ENCODE measurements at regions not wholly inside any gene's neighbourhood (a gene's known extent, or its start where the extent isn't known, plus 50 kb on each side); places are given as distances from the start of the nearest gene placed in this dataset.
A peak's percentile ranks its signal among the peaks of the same experiment; 100 is the strongest.

- Mint-ChIP-seq H3K4me3 (no peak overlapping the region), H3K27ac (no peak overlapping the region), H3K4me1 (no peaks in the 10 kb centered on the region), H3K9me3 (peaks cover 0 to 7% (median 2%) of the 10 kb centered on the region in 3 donors), H3K27me3 (peaks cover 4% of the 10 kb centered on the region), H3K36me3 (no peaks in the 10 kb centered on the region)
These were observed 269.4 kb downstream of the CRLF2 start for GRCh38 chrX:943035-943434.

GRCh38 chrX:940691-941090 is 271.8 kb downstream of the CRLF2 start:
- peaks cover 7% of the 10 kb centered on the region for H3K27me3 Mint-ChIP-seq
- no peaks in the 10 kb centered on the region for H3K9me3 Mint-ChIP-seq
- H3K36me3 Mint-ChIP-seq, result no peaks in the 10 kb centered on the region
- H3K27ac Mint-ChIP-seq, result no peak overlapping the region
- H3K4me1 Mint-ChIP-seq, result no peaks in the 10 kb centered on the region
- H3K4me3 Mint-ChIP-seq, result no peak overlapping the region

GRCh38 chrX:936979-937769 is 275.3 kb downstream of the CRLF2 start:
- no peaks in the 10 kb centered on the region for H3K4me1 Mint-ChIP-seq
- H3K27ac Mint-ChIP-seq, result peak overlapping the region in 1 of 3 donors; percentile 19
- H3K4me3 Mint-ChIP-seq, result no peak overlapping the region
- no peaks in the 10 kb centered on the region for H3K36me3 Mint-ChIP-seq
- peaks cover 7% of the 10 kb centered on the region for H3K27me3 Mint-ChIP-seq
- H3K9me3 Mint-ChIP-seq, result no peaks in the 10 kb centered on the region

- Mint-ChIP-seq H3K4me3 (no peak overlapping the region), H3K36me3 (no peaks in the 10 kb centered on the region), H3K27ac (no peak overlapping the region), H3K9me3 (peaks cover 0 to 5% (median 3%) of the 10 kb centered on the region in 3 donors), H3K4me1 (no peaks in the 10 kb centered on the region), H3K27me3 (peaks cover 3% of the 10 kb centered on the region)
These were observed 278.8 kb downstream of the CRLF2 start for GRCh38 chrX:933611-934010.

GRCh38 chrX:928606-929005 is 283.8 kb downstream of the CRLF2 start:
- Mint-ChIP-seq H3K4me1 (no peaks in the 10 kb centered on the region), H3K27me3 (no peaks in the 10 kb centered on the region), H3K9me3 (peaks cover 0 to 5% (median 3%) of the 10 kb centered on the region in 3 donors)

GRCh38 chrX:926991-927390 is 285.5 kb downstream of the CRLF2 start:
- Mint-ChIP-seq H3K4me3 (no peak overlapping the region), H3K27me3 (no peaks in the 10 kb centered on the region), H3K4me1 (no peaks in the 10 kb centered on the region), H3K27ac (no peak overlapping the region), H3K36me3 (no peaks in the 10 kb centered on the region), H3K9me3 (peaks cover 0 to 5% (median 3%) of the 10 kb centered on the region in 3 donors)

More at GRCh38 chrX:928606-929005, 283.8 kb downstream of the CRLF2 start:
- H3K4me3 Mint-ChIP-seq, result no peak overlapping the region
- H3K36me3 Mint-ChIP-seq, result no peaks in the 10 kb centered on the region
- H3K27ac Mint-ChIP-seq, result no peak overlapping the region

- Mint-ChIP-seq H3K36me3 (no peaks in the 10 kb centered on the region), H3K27ac (no peak overlapping the region), H3K4me1 (no peaks in the 10 kb centered on the region), H3K9me3 (peaks cover 0 to 4% (median 3%) of the 10 kb centered on the region in 3 donors), H3K4me3 (no peak overlapping the region), H3K27me3 (no peaks in the 10 kb centered on the region)
These were observed 286.4 kb downstream of the CRLF2 start for GRCh38 chrX:926070-926469.

GRCh38 chrX:925652-926061 is 286.8 kb downstream of the CRLF2 start:
- Mint-ChIP-seq H3K27ac (no peak overlapping the region), H3K27me3 (no peaks in the 10 kb centered on the region), H3K9me3 (peaks cover 0 to 3% (median 3%) of the 10 kb centered on the region in 3 donors), H3K4me1 (no peaks in the 10 kb centered on the region), H3K36me3 (no peaks in the 10 kb centered on the region), H3K4me3 (no peak overlapping the region)

- Mint-ChIP-seq H3K27me3 (no peaks in the 10 kb centered on the region), H3K36me3 (no peaks in the 10 kb centered on the region), H3K4me3 (no peak overlapping the region), H3K9me3 (peaks cover 0 to 1% (median 0%) of the 10 kb centered on the region in 3 donors), H3K4me1 (no peaks in the 10 kb centered on the region), H3K27ac (no peak overlapping the region)
These were observed 287.4 kb downstream of the CRLF2 start for GRCh38 chrX:925094-925493.

- Mint-ChIP-seq H3K27me3 (no peaks in the 10 kb centered on the region), H3K9me3 (no peaks in the 10 kb centered on the region)
These were observed 288.4 kb downstream of the CRLF2 start for GRCh38 chrX:924017-924416.

GRCh38 chrX:920234-920799 is 289.7 kb downstream of the SHOX start:
- H3K4me3 Mint-ChIP-seq, result no peak overlapping the region
- H3K27ac Mint-ChIP-seq, result no peak overlapping the region
- H3K9me3 Mint-ChIP-seq, result peaks cover 0 to 1% (median 0%) of the 10 kb centered on the region in 3 donors
- H3K27me3 Mint-ChIP-seq, result no peaks in the 10 kb centered on the region
- no peaks in the 10 kb centered on the region for H3K36me3 Mint-ChIP-seq
- no peaks in the 10 kb centered on the region for H3K4me1 Mint-ChIP-seq

More at GRCh38 chrX:924017-924416, 288.4 kb downstream of the CRLF2 start:
- H3K4me3 Mint-ChIP-seq, result no peak overlapping the region
- H3K27ac Mint-ChIP-seq, result no peak overlapping the region
- no peaks in the 10 kb centered on the region for H3K36me3 Mint-ChIP-seq
- no peaks in the 10 kb centered on the region for H3K4me1 Mint-ChIP-seq

- no peaks in the 10 kb centered on the region for H3K4me1 Mint-ChIP-seq
- H3K4me3 Mint-ChIP-seq, result no peak overlapping the region
- H3K27me3 Mint-ChIP-seq, result no peaks in the 10 kb centered on the region
- peaks cover 0 to 1% (median 0%) of the 10 kb centered on the region in 3 donors for H3K9me3 Mint-ChIP-seq
- no peak overlapping the region for H3K27ac Mint-ChIP-seq
- H3K36me3 Mint-ChIP-seq, result no peaks in the 10 kb centered on the region
These were observed 285.6 kb downstream of the SHOX start for GRCh38 chrX:916230-916599.

- Mint-ChIP-seq H3K9me3 (peaks cover 0 to 1% (median 0%) of the 10 kb centered on the region in 3 donors), H3K27ac (no peak overlapping the region), H3K4me1 (no peaks in the 10 kb centered on the region), H3K27me3 (no peaks in the 10 kb centered on the region), H3K4me3 (no peak overlapping the region), H3K36me3 (no peaks in the 10 kb centered on the region)
These were observed 285.0 kb downstream of the SHOX start for GRCh38 chrX:915427-916229.

- no peak overlapping the region for H3K27ac Mint-ChIP-seq
These were observed 283.6 kb downstream of the SHOX start for GRCh38 chrX:914206-914605.

GRCh38 chrX:912677-913076 is 282.1 kb downstream of the SHOX start:
- no peaks in the 10 kb centered on the region for H3K36me3 Mint-ChIP-seq
- H3K27me3 Mint-ChIP-seq, result no peaks in the 10 kb centered on the region
- peaks cover 0 to 1% (median 0%) of the 10 kb centered on the region in 3 donors for H3K9me3 Mint-ChIP-seq
- H3K4me1 Mint-ChIP-seq, result no peaks in the 10 kb centered on the region
- no peak overlapping the region for H3K27ac Mint-ChIP-seq
- H3K4me3 Mint-ChIP-seq, result no peak overlapping the region

More at GRCh38 chrX:914206-914605, 283.6 kb downstream of the SHOX start:
- H3K36me3 Mint-ChIP-seq, result no peaks in the 10 kb centered on the region
- H3K27me3 Mint-ChIP-seq, result no peaks in the 10 kb centered on the region
- H3K4me1 Mint-ChIP-seq, result no peaks in the 10 kb centered on the region
- H3K4me3 Mint-ChIP-seq, result no peak overlapping the region
- H3K9me3 Mint-ChIP-seq, result peaks cover 0 to 1% (median 0%) of the 10 kb centered on the region in 3 donors
